ENCODE measurements at regions not wholly inside any gene's neighbourhood (a gene's known extent, or its start where the extent isn't known, plus 50 kb on each side); places are given as distances from the start of the nearest gene placed in this dataset.

DNA sequence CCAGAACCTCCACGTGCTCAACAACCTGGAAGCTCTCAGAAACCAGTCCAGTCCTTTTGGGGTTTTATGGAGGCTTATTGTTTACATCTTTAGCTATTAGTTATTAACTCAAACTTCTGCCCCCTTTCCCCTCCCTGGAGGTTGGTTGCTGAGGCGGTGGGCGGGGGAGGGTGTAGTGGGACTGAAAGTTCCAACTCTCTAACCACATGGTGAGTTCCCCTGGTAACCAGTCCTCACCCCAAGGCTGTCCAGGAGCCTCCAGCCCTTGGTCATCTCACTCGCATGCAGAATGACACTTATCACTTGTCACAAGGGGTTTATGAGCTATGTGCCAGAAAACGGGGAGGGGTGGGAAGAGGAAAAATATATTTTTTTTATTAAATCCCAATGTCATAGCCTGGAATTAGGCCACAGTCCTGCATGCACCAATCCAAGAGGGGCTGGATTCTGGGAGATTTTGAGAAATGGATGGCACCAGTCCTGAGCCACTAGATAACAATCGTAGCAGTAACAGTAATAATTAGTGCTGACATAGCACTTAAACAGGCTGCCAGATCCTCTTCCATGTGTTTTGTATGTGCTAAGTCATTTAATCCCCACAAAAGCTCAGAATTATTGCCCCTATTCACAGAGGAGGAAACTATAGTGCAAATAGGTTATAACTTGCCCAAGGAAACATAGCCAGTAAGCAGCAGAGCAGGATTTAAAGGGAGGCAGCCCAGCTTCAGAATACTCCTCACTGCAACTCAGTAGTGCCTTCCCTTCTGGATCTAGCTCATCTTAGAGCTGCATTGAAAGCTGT is 85.7 kb downstream of the CRYGS start:
- no peak for TF ChIP-seq CTCF (IDR thresholded peaks at IDR 0.05; ENCODE audit: borderline replicate concordance, extremely low read depth, low read length, poor library complexity, severe bottlenecking)
- TF ChIP-seq EZH2 (IDR thresholded peaks at IDR 0.05; ENCODE audit: borderline replicate concordance, low read depth, low read length, severe bottlenecking), result no peak
